ENCODE measurements at regions not wholly inside any gene's neighbourhood (a gene's known extent, or its start where the extent isn't known, plus 50 kb on each side); places are given as distances from the start of the nearest gene placed in this dataset.
"Not testable (repeated sequence)": the region's sequence is repeated elsewhere in the genome, so short reads cannot be mapped to it uniquely, and the experiment has no call there.

DNA sequence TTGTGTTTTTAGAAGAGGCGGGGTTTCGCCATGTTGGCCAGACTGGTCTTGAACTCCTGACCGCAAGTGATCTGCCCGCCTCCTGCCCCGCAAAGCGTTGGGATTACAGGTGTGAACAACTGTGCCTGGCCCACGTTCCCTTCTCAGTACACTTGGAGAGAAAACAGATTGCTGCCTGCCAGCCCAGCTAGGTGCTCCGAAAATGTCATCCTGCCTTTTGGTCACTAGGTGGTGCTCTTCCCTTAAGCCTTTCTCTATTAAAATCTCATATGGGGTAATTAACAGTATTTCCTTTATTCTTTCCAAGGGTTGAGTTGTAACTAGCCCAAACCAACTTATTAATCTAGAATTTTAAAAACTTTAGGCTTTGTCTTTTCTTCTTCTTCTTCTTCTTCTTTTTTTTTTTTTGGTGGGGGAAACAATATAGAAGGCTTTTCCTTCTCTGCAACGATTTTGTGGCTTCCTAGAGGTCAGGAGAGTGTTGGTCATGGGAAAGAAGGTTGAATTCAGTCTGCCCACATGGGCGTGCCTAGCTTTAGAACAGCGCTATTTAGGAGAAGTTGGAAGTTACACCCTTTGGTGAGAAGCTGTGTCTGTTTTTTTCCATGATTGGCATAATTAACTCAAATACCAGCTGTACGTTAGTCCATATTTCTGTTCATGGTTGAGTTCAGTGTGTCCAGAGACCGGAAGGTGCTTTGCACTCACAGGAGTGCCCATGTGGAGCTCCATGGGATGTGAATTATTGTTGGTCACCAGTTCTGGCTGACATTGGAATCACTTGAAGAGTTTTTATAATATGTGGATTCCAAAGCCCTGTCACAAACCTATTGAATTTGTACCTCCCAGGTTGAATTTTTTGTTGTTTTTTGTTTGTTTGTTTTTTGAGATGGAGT, 110.1 kb downstream of the LAT start:
- H4K5ac ChIP-seq (ENCODE audit: low read depth, low read length); H2BK5ac ChIP-seq (ENCODE audit: low read depth, low read length, poor library complexity, severe bottlenecking); dilution Hi-C loops (cut with HindIII; ENCODE audit: low sequenced_read_pairs, unreplicated experiment); H3K14ac ChIP-seq (replicated peaks; ENCODE audit: low read depth, low read length); H3K56ac ChIP-seq (ENCODE audit: extremely low read depth, insufficient read depth, low read length); H3K79me1 ChIP-seq (ENCODE audit: low read depth in 1 of 2, low read length in 2 of 2); H3K4me2 ChIP-seq (ENCODE audit: low read depth, low read length); in situ Hi-C loops (cut with MboI; ENCODE audit: low sequenced_read_pairs); H3K27ac ChIP-seq (ENCODE audit: insufficient read depth, low read length); H3K23ac ChIP-seq (ENCODE audit: low read depth, low read length); POLR2A ChIA-PET (ENCODE audit: unreplicated experiment); H2AK9ac ChIP-seq (replicated peaks; ENCODE audit: low read depth, low read length, poor library complexity); H3K18ac ChIP-seq (ENCODE audit: low read depth, low read length); H2AFZ ChIP-seq (replicated peaks; ENCODE audit: low read length, poor library complexity); H3K36me3 ChIP-seq (ENCODE audit: control insufficient read depth, insufficient read depth, low read length); H4K91ac ChIP-seq (ENCODE audit: insufficient read depth, low read depth, low read length); H4K20me1 ChIP-seq (ENCODE audit: insufficient read depth, low read length); H2BK15ac ChIP-seq (ENCODE audit: low read depth, low read length); H3K4me3 ChIP-seq (ENCODE audit: insufficient read depth, low read depth, low read length); DNase-seq; CTCF ChIA-PET; H3K9me3 ChIP-seq (ENCODE audit: control insufficient read depth, insufficient read depth, low read length); H2BK20ac ChIP-seq (ENCODE audit: low read depth, low read length); H3K27me3 ChIP-seq (ENCODE audit: control insufficient read depth, insufficient read depth, low read length); H3K9me1 ChIP-seq (ENCODE audit: insufficient read depth, low read length); BruUV-seq (replicated peaks); H3K4ac ChIP-seq (ENCODE audit: low read depth, low read length); intact Hi-C loops (cut with micrococcal nuclease); H4K8ac ChIP-seq (ENCODE audit: low read depth in 2 of 2, low read length in 2 of 2); H2AK5ac ChIP-seq (ENCODE audit: low read depth, low read length); H3K9ac ChIP-seq (ENCODE audit: low read depth, low read length); H2BK120ac ChIP-seq (ENCODE audit: low read depth, low read length); H3K4me1 ChIP-seq (ENCODE audit: control insufficient read depth, insufficient read depth, low read length): not testable (repeated sequence)
- ATAC-seq (ENCODE audit: low read depth), result peak; percentile 92
- no CpG with 5 or more reads among the region's 13 CpGs for WGBS, 2 experiments (ENCODE audit: extremely low coverage in 2 of 2, insufficient read length in 1 of 2)

DNA sequence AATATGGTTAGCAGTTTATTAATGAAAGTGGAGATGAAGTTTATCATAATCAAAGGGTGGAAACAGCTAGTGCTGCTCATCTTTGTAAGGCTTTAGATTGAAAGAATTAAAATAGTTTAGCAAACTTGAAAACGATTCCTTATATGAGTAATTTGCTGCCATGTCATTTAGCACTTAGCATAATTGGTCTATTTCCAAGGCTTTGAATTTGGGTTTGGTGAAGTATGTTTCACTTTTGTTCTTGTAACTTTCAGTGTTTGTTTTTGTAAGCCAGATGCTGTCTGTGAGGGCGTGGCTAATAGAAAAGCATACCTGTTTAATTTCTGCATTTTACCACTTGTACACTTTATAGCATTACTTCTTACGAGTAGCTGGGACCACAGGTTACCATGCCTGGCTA, 109.5 kb downstream of the LAT start:
- H3K79me1 ChIP-seq (ENCODE audit: low read depth in 1 of 2, low read length in 2 of 2); CTCF ChIA-PET; H2BK20ac ChIP-seq (ENCODE audit: low read depth, low read length); H2AK9ac ChIP-seq (replicated peaks; ENCODE audit: low read depth, low read length, poor library complexity); H3K9ac ChIP-seq (ENCODE audit: low read depth, low read length); H2AFZ ChIP-seq (replicated peaks; ENCODE audit: low read length, poor library complexity); H3K18ac ChIP-seq (ENCODE audit: low read depth, low read length); intact Hi-C loops (cut with micrococcal nuclease); H2AK5ac ChIP-seq (ENCODE audit: low read depth, low read length); H3K9me1 ChIP-seq (ENCODE audit: insufficient read depth, low read length); H3K4me1 ChIP-seq (ENCODE audit: control insufficient read depth, insufficient read depth, low read length); BruUV-seq (replicated peaks); H3K4me2 ChIP-seq (ENCODE audit: low read depth, low read length); H3K14ac ChIP-seq (replicated peaks; ENCODE audit: low read depth, low read length); H3K9me3 ChIP-seq (ENCODE audit: control insufficient read depth, insufficient read depth, low read length); H3K4me3 ChIP-seq (ENCODE audit: insufficient read depth, low read depth, low read length); H3K4ac ChIP-seq (ENCODE audit: low read depth, low read length); H3K27me3 ChIP-seq (ENCODE audit: control insufficient read depth, insufficient read depth, low read length); H4K8ac ChIP-seq (ENCODE audit: low read depth in 2 of 2, low read length in 2 of 2); H3K27ac ChIP-seq (ENCODE audit: insufficient read depth, low read length); H2BK15ac ChIP-seq (ENCODE audit: low read depth, low read length); POLR2A ChIA-PET (ENCODE audit: unreplicated experiment); H4K20me1 ChIP-seq (ENCODE audit: insufficient read depth, low read length); H3K56ac ChIP-seq (ENCODE audit: extremely low read depth, insufficient read depth, low read length); in situ Hi-C loops (cut with MboI; ENCODE audit: low sequenced_read_pairs); H2BK120ac ChIP-seq (ENCODE audit: low read depth, low read length); H3K36me3 ChIP-seq (ENCODE audit: control insufficient read depth, insufficient read depth, low read length); dilution Hi-C loops (cut with HindIII; ENCODE audit: low sequenced_read_pairs, unreplicated experiment); H3K23ac ChIP-seq (ENCODE audit: low read depth, low read length); H4K91ac ChIP-seq (ENCODE audit: insufficient read depth, low read depth, low read length); H4K5ac ChIP-seq (ENCODE audit: low read depth, low read length); DNase-seq; H2BK5ac ChIP-seq (ENCODE audit: low read depth, low read length, poor library complexity, severe bottlenecking): not testable (repeated sequence)
- no CpG with 5 or more reads among the region's 3 CpGs for WGBS, 2 experiments (ENCODE audit: extremely low coverage in 2 of 2, insufficient read length in 1 of 2)
- peak; percentile 19 for ATAC-seq (ENCODE audit: low read depth)

All from IMR-90 (cell line).